ENCODE measurements at regions not wholly inside any gene's neighbourhood (a gene's known extent, or its start where the extent isn't known, plus 50 kb on each side); places are given as distances from the start of the nearest gene placed in this dataset.
A peak's percentile ranks its signal among the peaks of the same experiment; 100 is the strongest.

DNA sequence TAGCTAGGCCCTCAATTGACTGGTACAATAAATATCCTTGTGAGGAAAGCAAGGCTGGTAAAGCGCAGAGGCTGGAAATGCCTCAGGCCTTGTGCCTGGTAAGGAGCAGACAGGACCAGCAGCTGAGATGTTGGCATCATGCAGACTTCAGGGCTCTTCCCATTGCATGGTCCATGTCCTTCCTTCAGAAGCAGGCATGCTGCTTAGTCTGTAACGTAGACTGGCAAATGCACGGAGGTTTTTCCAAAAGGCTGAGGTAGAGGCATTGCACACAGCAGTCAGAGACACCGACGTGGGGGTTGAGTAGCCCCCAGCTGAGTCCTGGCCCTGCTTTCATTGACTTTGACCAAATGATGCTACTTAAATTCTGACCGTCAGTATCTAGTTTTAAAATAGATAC lies 87.1 kb downstream of the ADRB2 start:
- TF ChIP-seq, protein P1, sequence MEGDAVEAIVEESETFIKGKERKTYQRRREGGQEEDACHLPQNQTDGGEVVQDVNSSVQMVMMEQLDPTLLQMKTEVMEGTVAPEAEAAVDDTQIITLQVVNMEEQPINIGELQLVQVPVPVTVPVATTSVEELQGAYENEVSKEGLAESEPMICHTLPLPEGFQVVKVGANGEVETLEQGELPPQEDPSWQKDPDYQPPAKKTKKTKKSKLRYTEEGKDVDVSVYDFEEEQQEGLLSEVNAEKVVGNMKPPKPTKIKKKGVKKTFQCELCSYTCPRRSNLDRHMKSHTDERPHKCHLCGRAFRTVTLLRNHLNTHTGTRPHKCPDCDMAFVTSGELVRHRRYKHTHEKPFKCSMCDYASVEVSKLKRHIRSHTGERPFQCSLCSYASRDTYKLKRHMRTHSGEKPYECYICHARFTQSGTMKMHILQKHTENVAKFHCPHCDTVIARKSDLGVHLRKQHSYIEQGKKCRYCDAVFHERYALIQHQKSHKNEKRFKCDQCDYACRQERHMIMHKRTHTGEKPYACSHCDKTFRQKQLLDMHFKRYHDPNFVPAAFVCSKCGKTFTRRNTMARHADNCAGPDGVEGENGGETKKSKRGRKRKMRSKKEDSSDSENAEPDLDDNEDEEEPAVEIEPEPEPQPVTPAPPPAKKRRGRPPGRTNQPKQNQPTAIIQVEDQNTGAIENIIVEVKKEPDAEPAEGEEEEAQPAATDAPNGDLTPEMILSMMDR (conservative IDR thresholded peaks at IDR 0.05; ENCODE audit: low read depth, low read length), result no peak
- H3K4me3 ChIP-seq (ENCODE audit: low read length), result no peak overlapping the region
- no peak for DNase-seq (ENCODE audit: low read depth)

- peak; percentile 99 for DNase-seq (ENCODE audit: low read depth)
- no peak overlapping the region for H3K4me3 ChIP-seq (ENCODE audit: low read length)
- TF ChIP-seq, protein P1 (conservative IDR thresholded peaks at IDR 0.05; ENCODE audit: low read depth, low read length), result no peak
These were observed 87.6 kb downstream of the ADRB2 start for GRCh38 chr5:148913985-148914431.

- TF ChIP-seq, protein P1 (conservative IDR thresholded peaks at IDR 0.05; ENCODE audit: low read depth, low read length), result no peak
- no peak for DNase-seq (ENCODE audit: low read depth)
- no peak overlapping the region for H3K4me3 ChIP-seq (ENCODE audit: low read length)
These were observed 88.9 kb downstream of the ADRB2 start for GRCh38 chr5:148915224-148915817.

- TF ChIP-seq, protein P1 (conservative IDR thresholded peaks at IDR 0.05; ENCODE audit: low read depth, low read length), result no peak
These were observed 94.4 kb downstream of the ADRB2 start for GRCh38 chr5:148920646-148921288.

DNA sequence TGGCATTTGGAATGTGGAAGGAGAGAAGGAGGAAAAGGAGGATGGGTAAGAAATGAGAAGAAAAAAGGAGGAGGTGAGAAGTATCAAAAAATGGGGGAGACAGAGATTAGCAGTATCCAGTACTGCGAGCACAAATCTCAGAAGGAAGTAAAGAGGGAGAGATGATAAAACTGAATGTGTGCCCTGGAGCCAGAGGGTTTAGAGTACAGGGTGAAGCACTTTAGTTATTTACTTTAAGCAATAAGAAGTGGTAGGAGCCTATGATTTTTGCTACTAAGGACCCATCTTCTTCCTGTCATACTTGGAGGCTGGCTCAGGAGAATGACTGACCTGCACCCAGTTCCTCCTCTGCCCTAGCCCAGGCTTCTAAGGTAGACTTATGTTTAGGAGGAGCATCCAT lies 94.9 kb downstream of the ADRB2 start:
- no peak overlapping the region for H3K4me3 ChIP-seq (ENCODE audit: low read length)
- no peak for DNase-seq (ENCODE audit: low read depth)
- TF ChIP-seq, protein P1 (conservative IDR thresholded peaks at IDR 0.05; ENCODE audit: low read depth, low read length), result no peak

More at GRCh38 chr5:148920646-148921288, 94.4 kb downstream of the ADRB2 start:
- H3K4me3 ChIP-seq (ENCODE audit: low read length), result no peak overlapping the region
- DNase-seq (ENCODE audit: low read depth), result no peak

DNA sequence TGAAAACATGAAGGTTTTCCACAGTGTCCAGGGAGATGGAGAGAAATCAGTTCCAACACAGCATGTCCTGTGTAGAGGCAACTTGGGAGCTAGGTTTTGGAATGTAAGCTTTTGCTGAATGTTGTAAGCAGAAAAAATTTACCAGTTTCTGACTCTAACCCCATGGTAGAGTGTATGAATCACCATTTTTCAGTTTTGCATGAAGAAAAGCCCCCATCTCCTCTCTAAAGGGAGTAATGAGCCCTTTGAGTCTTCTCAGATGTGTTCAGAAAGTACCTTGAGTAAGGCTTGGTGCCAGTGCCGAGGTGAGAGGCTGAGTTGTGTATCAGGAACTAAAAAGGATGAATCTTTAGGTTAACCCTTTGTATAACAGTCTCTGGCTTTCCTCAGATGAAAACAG lies 96.2 kb downstream of the ADRB2 start:
- TF ChIP-seq, protein P1 (conservative IDR thresholded peaks at IDR 0.05; ENCODE audit: low read depth, low read length), result no peak
- no peak for DNase-seq (ENCODE audit: low read depth)
- no peak overlapping the region for H3K4me3 ChIP-seq (ENCODE audit: low read length)

GRCh38 chr5:148923023-148923422 lies 96.6 kb downstream of the ADRB2 start:
- DNase-seq (ENCODE audit: low read depth), result no peak
- H3K4me3 ChIP-seq (ENCODE audit: low read length), result no peak overlapping the region
- TF ChIP-seq, protein P1 (conservative IDR thresholded peaks at IDR 0.05; ENCODE audit: low read depth, low read length), result no peak
